ENCODE measurements at regions not wholly inside any gene's neighbourhood (a gene's known extent, or its start where the extent isn't known, plus 50 kb on each side); places are given as distances from the start of the nearest gene placed in this dataset.

GRCh38 chr4:174172274-174172673, 111.2 kb downstream of the FBXO8 start:
- no peaks in the 10 kb centered on the region for H3K27me3 ChIP-seq
- no peaks in the 10 kb centered on the region for H3K9me3 ChIP-seq
- ATAC-seq (no peak), DNase-seq (no peak)
- no peak overlapping the region for H3K27ac ChIP-seq
- no peak for TF ChIP-seq POLR2A (IDR thresholded peaks at IDR 0.05)
- TF ChIP-seq, protein P1, sequence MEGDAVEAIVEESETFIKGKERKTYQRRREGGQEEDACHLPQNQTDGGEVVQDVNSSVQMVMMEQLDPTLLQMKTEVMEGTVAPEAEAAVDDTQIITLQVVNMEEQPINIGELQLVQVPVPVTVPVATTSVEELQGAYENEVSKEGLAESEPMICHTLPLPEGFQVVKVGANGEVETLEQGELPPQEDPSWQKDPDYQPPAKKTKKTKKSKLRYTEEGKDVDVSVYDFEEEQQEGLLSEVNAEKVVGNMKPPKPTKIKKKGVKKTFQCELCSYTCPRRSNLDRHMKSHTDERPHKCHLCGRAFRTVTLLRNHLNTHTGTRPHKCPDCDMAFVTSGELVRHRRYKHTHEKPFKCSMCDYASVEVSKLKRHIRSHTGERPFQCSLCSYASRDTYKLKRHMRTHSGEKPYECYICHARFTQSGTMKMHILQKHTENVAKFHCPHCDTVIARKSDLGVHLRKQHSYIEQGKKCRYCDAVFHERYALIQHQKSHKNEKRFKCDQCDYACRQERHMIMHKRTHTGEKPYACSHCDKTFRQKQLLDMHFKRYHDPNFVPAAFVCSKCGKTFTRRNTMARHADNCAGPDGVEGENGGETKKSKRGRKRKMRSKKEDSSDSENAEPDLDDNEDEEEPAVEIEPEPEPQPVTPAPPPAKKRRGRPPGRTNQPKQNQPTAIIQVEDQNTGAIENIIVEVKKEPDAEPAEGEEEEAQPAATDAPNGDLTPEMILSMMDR (IDR thresholded peaks at IDR 0.05): no peak
- 41% methylated on average over 3 of the region's 3 CpGs for WGBS (ENCODE audit: insufficient coverage, low coverage, low lambda C conversion rate, missing lambda C conversion rate)
- H3K4me1 ChIP-seq: no peaks in the 10 kb centered on the region
- H3K36me3 ChIP-seq: no peaks in the 10 kb centered on the region
- intact Hi-C loops (cut with DNase I): no loop called here
- no peak overlapping the region for H3K4me3 ChIP-seq

- WGBS (ENCODE audit: insufficient coverage, low coverage, low lambda C conversion rate, missing lambda C conversion rate): 72% methylated on average over 1 of the region's 1 CpG
- TF ChIP-seq, protein P1 (IDR thresholded peaks at IDR 0.05): no peak
- TF ChIP-seq POLR2A (IDR thresholded peaks at IDR 0.05): no peak
- ATAC-seq (no peak), DNase-seq (no peak)
- Histone ChIP-seq H3K27ac (no peak overlapping the region), H3K4me3 (no peak overlapping the region), H3K36me3 (no peaks in the 10 kb centered on the region), H3K4me1 (no peaks in the 10 kb centered on the region), H3K27me3 (no peaks in the 10 kb centered on the region), H3K9me3 (no peaks in the 10 kb centered on the region)
- intact Hi-C loops (cut with DNase I): no loop called here
Observed at GRCh38 chr4:174170906-174171305, 112.6 kb downstream of the FBXO8 start.

DNA sequence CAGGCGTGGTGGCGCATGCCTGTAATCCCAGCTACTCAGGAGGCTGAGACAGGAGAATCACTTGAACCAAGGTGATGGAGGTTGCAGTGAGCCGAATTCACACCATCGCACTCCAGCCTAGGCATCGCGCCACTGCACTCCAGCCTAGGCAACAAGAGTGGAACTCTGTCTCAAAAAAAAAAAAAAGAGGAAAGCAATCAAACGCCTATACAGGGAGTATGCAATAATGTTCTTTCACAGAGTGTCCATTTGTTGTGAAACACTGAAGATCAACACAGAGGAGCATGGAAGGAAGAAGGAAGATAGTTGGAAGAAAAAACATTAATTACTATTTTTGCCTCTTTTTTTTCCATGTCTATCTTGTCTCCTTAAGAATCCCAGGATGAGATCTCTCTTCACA, 113.4 kb downstream of the FBXO8 start:
- intact Hi-C loops (cut with DNase I): no loop called here
- no peak for ATAC-seq

DNA sequence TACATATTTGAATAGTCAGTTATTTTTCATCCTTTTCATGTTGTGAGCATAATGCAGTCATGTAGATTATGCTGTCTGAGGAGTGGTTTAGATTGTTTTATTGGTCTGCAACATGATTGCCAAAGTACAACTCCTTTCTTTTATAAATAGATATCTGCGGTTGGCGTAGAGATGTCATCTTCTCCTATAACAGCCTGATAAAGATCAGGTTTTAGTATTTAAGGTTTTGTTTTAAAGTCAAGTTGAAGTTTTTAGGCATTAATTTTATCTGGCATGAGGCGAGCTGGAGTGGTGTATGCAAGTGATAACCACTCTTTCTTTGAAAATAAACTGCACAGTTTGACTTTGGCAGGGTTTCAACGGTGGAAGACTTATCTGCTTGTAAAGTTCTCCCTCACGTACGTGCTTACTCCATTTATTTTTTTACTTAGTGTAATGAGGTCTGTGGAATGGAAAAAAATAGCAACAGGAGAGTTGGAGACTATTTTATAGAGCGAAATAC, 126.3 kb downstream of the FBXO8 start:
- no peaks in the 10 kb centered on the region for H3K9me3 ChIP-seq
- H3K4me3 ChIP-seq: no peak overlapping the region
- no peaks in the 10 kb centered on the region for H3K27me3 ChIP-seq
- no peaks in the 10 kb centered on the region for H3K4me1 ChIP-seq
- WGBS (ENCODE audit: insufficient coverage, low coverage, low lambda C conversion rate, missing lambda C conversion rate): 36% methylated on average over 7 of the region's 7 CpGs
- no peak for ATAC-seq
- no peaks in the 10 kb centered on the region for H3K36me3 ChIP-seq
- intact Hi-C loops (cut with DNase I): no loop called here
- no peak for DNase-seq
- no peak overlapping the region for H3K27ac ChIP-seq
- no peak for TF ChIP-seq POLR2A (IDR thresholded peaks at IDR 0.05)
- TF ChIP-seq, protein P1 (IDR thresholded peaks at IDR 0.05): no peak

More for the DNA sequence above, 113.4 kb downstream of the FBXO8 start:
- Histone ChIP-seq H3K4me1 (no peaks in the 10 kb centered on the region), H3K36me3 (no peaks in the 10 kb centered on the region), H3K4me3 (no peak overlapping the region), H3K27me3 (no peaks in the 10 kb centered on the region), H3K9me3 (no peaks in the 10 kb centered on the region), H3K27ac (no peak overlapping the region)
- DNase-seq: no peak
- 88% methylated on average over 5 of the region's 7 CpGs for WGBS (ENCODE audit: insufficient coverage, low coverage, low lambda C conversion rate, missing lambda C conversion rate)
- TF ChIP-seq POLR2A (IDR thresholded peaks at IDR 0.05): no peak
- TF ChIP-seq, protein P1 (IDR thresholded peaks at IDR 0.05): no peak

All from right lobe of liver (tissue), 6 donors.